NT2/D1 (cell line): ENCODE measurements at regions not wholly inside any gene's neighbourhood (a gene's known extent, or its start where the extent isn't known, plus 50 kb on each side); places are given as distances from the start of the nearest gene placed in this dataset.
A peak's percentile ranks its signal among the peaks of the same experiment; 100 is the strongest.

ENCODE experiments used
- DNase-seq: peaks from one replicate; pipeline ENCODE4 v3.0.0-alpha.2; 2011; ENCODE audit warnings: low read depth, low spot score
- H3K27me3 ChIP-seq: 2 replicates; pipeline ENCODE4 v1.6.0; 2011; ENCODE audit warnings: mild to moderate bottlenecking; ENCODE audit not compliant: insufficient read length, insufficient read depth
- H3K36me3 ChIP-seq: 2 replicates; pipeline ENCODE4 v1.6.1; 2011; ENCODE audit warnings: mild to moderate bottlenecking, low read length, mixed read lengths; ENCODE audit not compliant: insufficient read depth, insufficient read length
- H3K4me1 ChIP-seq: 2 replicates; pipeline ENCODE4 v1.5.1; 2011; ENCODE audit not compliant: insufficient read depth, insufficient read length
- H3K4me3 ChIP-seq: 2 replicates; pipeline ENCODE4 v1.5.1; 2011; ENCODE audit warnings: low read depth; ENCODE audit not compliant: insufficient read length
- H3K9ac ChIP-seq: 2 replicates; pipeline ENCODE4 v1.6.0; 2011; ENCODE audit warnings: low read depth; ENCODE audit not compliant: insufficient read length
- H3K9me3 ChIP-seq: 2 replicates; pipeline ENCODE4 v1.5.1; 2011; ENCODE audit warnings: mild to moderate bottlenecking, low read length; ENCODE audit not compliant: insufficient read depth
- SUZ12 ChIP-seq: IDR thresholded peaks from 2 replicates; pipeline ENCODE4 v1.6.1; 2011; ENCODE audit not compliant: insufficient read length, insufficient read depth; ENCODE audit errors: extremely low read depth
- YY1 ChIP-seq: IDR thresholded peaks from 2 replicates; pipeline ENCODE4 v1.6.1; 2011; ENCODE audit not compliant: insufficient read length, insufficient read depth
- ZNF274 ChIP-seq: IDR thresholded peaks from 2 replicates; pipeline ENCODE4 v1.6.1; 2011; ENCODE audit warnings: mild to moderate bottlenecking, low read depth, low read length

- Histone ChIP-seq H3K4me1 (no peaks in the 10 kb centered on the region), H3K36me3 (no peaks in the 10 kb centered on the region), H3K27me3 (no peaks in the 10 kb centered on the region), H3K9ac (no peak overlapping the region), H3K4me3 (no peak overlapping the region), H3K9me3 (no peaks in the 10 kb centered on the region)
- DNase-seq: no peak
- TF ChIP-seq ZNF274: no peak
- no peak for TF ChIP-seq SUZ12
- TF ChIP-seq YY1: no peak
Measured at GRCh38 chr15:98439523-98439942, 208.8 kb upstream of the IGF1R start.

GRCh38 chr15:98440917-98441316, 207.4 kb upstream of the IGF1R start:
- TF ChIP-seq YY1 (no peak), ZNF274 (no peak), SUZ12 (no peak)
- Histone ChIP-seq H3K9me3 (no peaks in the 10 kb centered on the region), H3K27me3 (no peaks in the 10 kb centered on the region), H3K4me3 (no peak overlapping the region), H3K9ac (no peak overlapping the region), H3K4me1 (no peaks in the 10 kb centered on the region), H3K36me3 (no peaks in the 10 kb centered on the region)
- no peak for DNase-seq

- H3K36me3 ChIP-seq: no peaks in the 10 kb centered on the region
- DNase-seq: no peak
- TF ChIP-seq ZNF274 (no peak), YY1 (no peak), SUZ12 (no peak)
Measured at GRCh38 chr15:98441599-98441998, 206.7 kb upstream of the IGF1R start.

GRCh38 chr15:98442379-98442833, 205.9 kb upstream of the IGF1R start:
- Histone ChIP-seq H3K27me3 (no peaks in the 10 kb centered on the region), H3K4me3 (no peak overlapping the region)

More at GRCh38 chr15:98441599-98441998, 206.7 kb upstream of the IGF1R start:
- no peak overlapping the region for H3K9ac ChIP-seq
- H3K27me3 ChIP-seq: no peaks in the 10 kb centered on the region
- no peak overlapping the region for H3K4me3 ChIP-seq
- H3K9me3 ChIP-seq: no peaks in the 10 kb centered on the region
- H3K4me1 ChIP-seq: no peaks in the 10 kb centered on the region

GRCh38 chr15:98442901-98443300, 205.4 kb upstream of the IGF1R start:
- Histone ChIP-seq H3K4me3 (no peak overlapping the region), H3K36me3 (no peaks in the 10 kb centered on the region), H3K9me3 (no peaks in the 10 kb centered on the region), H3K4me1 (no peaks in the 10 kb centered on the region), H3K9ac (no peak overlapping the region), H3K27me3 (no peaks in the 10 kb centered on the region)
- TF ChIP-seq YY1 (no peak), ZNF274 (no peak)
- DNase-seq: no peak

More at GRCh38 chr15:98442379-98442833, 205.9 kb upstream of the IGF1R start:
- DNase-seq: peak; percentile 66
- H3K4me1 ChIP-seq: no peaks in the 10 kb centered on the region
- TF ChIP-seq SUZ12 (no peak), YY1 (no peak), ZNF274 (no peak)
- H3K36me3 ChIP-seq: no peaks in the 10 kb centered on the region
- no peaks in the 10 kb centered on the region for H3K9me3 ChIP-seq
- no peak overlapping the region for H3K9ac ChIP-seq

GRCh38 chr15:98443526-98443925, 204.8 kb upstream of the IGF1R start:
- H3K9me3 ChIP-seq: no peaks in the 10 kb centered on the region
- TF ChIP-seq ZNF274 (no peak), YY1 (no peak), SUZ12 (no peak)
- H3K4me3 ChIP-seq: no peak overlapping the region
- DNase-seq: no peak
- no peak overlapping the region for H3K9ac ChIP-seq
- H3K36me3 ChIP-seq: no peaks in the 10 kb centered on the region
- no peaks in the 10 kb centered on the region for H3K4me1 ChIP-seq
- no peaks in the 10 kb centered on the region for H3K27me3 ChIP-seq

- H3K4me1 ChIP-seq: no peaks in the 10 kb centered on the region
- no peaks in the 10 kb centered on the region for H3K36me3 ChIP-seq
- H3K9ac ChIP-seq: no peak overlapping the region
- no peak overlapping the region for H3K4me3 ChIP-seq
- H3K27me3 ChIP-seq: no peaks in the 10 kb centered on the region
- no peak for TF ChIP-seq ZNF274
- no peak for TF ChIP-seq YY1
- TF ChIP-seq SUZ12: no peak
- DNase-seq: no peak
- no peaks in the 10 kb centered on the region for H3K9me3 ChIP-seq
Measured at GRCh38 chr15:98444138-98444537, 204.2 kb upstream of the IGF1R start.

GRCh38 chr15:98445315-98445714, 203.0 kb upstream of the IGF1R start:
- H3K27me3 ChIP-seq: no peaks in the 10 kb centered on the region
- no peak overlapping the region for H3K9ac ChIP-seq
- DNase-seq: no peak
- H3K4me1 ChIP-seq: no peaks in the 10 kb centered on the region
- no peaks in the 10 kb centered on the region for H3K36me3 ChIP-seq
- no peaks in the 10 kb centered on the region for H3K9me3 ChIP-seq
- H3K4me3 ChIP-seq: no peak overlapping the region
- TF ChIP-seq YY1: no peak
- no peak for TF ChIP-seq ZNF274
- TF ChIP-seq SUZ12: no peak
